ENCODE measurements at regions not wholly inside any gene's neighbourhood (a gene's known extent, or its start where the extent isn't known, plus 50 kb on each side); places are given as distances from the start of the nearest gene placed in this dataset.

DNA sequence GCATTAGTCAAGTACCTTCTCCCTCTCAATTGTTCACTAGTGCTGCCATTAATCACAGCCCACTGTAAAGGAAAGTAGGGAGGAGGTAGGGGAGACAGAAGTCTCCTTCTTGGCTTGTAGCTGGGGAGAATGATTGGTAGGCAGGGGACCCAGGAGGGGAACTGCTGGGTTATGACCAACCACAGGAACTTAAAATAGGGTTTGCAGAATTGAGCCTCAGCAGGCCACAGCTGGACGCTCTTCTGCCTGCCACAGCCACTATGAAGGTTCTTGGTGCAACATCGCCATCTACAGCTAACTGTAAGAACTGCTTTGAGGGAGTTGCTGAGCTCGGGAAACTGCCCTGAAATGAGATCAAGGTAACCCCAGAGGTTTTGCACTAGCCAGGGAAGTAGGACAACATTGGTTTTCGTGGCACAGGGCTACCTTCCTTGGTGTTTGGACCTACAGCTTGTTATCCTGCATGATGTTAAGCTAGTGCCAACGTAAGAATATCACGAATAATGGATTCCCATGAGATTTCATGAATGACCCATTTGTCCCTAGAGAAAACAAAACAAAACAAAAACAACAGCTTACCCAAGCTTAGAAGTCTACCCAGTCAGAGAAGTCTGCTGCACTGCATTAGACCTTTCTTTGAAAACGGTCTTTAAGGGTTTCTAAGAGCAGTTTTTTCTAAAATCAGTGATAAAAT lies 787.1 kb upstream of the API5 start:
- H3K27ac ChIP-seq (ENCODE audit: low read depth in 1 of 2, low read length in 2 of 2) = no peak overlapping the region
- no peak overlapping the region for H2AFZ ChIP-seq (ENCODE audit: insufficient read depth, low read depth, low read length, poor library complexity, severe bottlenecking)
- H3K27me3 ChIP-seq (ENCODE audit: control insufficient read depth in 2 of 2, insufficient read depth in 2 of 2, low read length in 2 of 2) = no peaks in the 10 kb centered on the region
- TF ChIP-seq, protein P1, sequence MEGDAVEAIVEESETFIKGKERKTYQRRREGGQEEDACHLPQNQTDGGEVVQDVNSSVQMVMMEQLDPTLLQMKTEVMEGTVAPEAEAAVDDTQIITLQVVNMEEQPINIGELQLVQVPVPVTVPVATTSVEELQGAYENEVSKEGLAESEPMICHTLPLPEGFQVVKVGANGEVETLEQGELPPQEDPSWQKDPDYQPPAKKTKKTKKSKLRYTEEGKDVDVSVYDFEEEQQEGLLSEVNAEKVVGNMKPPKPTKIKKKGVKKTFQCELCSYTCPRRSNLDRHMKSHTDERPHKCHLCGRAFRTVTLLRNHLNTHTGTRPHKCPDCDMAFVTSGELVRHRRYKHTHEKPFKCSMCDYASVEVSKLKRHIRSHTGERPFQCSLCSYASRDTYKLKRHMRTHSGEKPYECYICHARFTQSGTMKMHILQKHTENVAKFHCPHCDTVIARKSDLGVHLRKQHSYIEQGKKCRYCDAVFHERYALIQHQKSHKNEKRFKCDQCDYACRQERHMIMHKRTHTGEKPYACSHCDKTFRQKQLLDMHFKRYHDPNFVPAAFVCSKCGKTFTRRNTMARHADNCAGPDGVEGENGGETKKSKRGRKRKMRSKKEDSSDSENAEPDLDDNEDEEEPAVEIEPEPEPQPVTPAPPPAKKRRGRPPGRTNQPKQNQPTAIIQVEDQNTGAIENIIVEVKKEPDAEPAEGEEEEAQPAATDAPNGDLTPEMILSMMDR (IDR thresholded peaks at IDR 0.05) = peak; percentile 55
- H3K4me3 Mint-ChIP-seq = no peak overlapping the region
- no peaks in the 10 kb centered on the region for H4K20me1 ChIP-seq (ENCODE audit: insufficient read depth, low read length)
- H3K27ac Mint-ChIP-seq = no peak overlapping the region
- no peaks in the 10 kb centered on the region for H3K4me1 Mint-ChIP-seq
- 10% methylated on average over 5 of the region's 7 CpGs for WGBS (ENCODE audit: insufficient coverage)
- H3K9ac ChIP-seq (ENCODE audit: insufficient read depth, low read length, poor library complexity, severe bottlenecking) = no peak overlapping the region
- intact Hi-C loops (cut with micrococcal nuclease) = no loop called here
- H3K9me3 Mint-ChIP-seq = peaks cover 0 to 2% (median 0%) of the 10 kb centered on the region in 7 donors
- no peak overlapping the region for H3K4me2 ChIP-seq (replicated peaks; ENCODE audit: extremely low read depth, low read length, poor library complexity, severe bottlenecking)
- no peaks in the 10 kb centered on the region for H3K36me3 Mint-ChIP-seq
- H3K4me1 ChIP-seq (ENCODE audit: control insufficient read depth in 1 of 2, insufficient read depth in 2 of 2, low read length in 2 of 2) = no peaks in the 10 kb centered on the region
- H3K27me3 Mint-ChIP-seq (ENCODE audit: low read depth in 3 of 3) = peaks cover 0 to 2% (median 2%) of the 10 kb centered on the region in 3 donors
- no peaks in the 10 kb centered on the region for H3K9me3 ChIP-seq (replicated peaks in 1 of 2; ENCODE audit: control insufficient read depth in 1 of 2, insufficient read depth in 1 of 2, low read length in 2 of 2)
- no peak overlapping the region for H3K4me3 ChIP-seq (replicated peaks in 1 of 3; ENCODE audit: low read depth in 2 of 3, low read length in 3 of 3)
- no peaks in the 10 kb centered on the region for H3K79me2 ChIP-seq (ENCODE audit: insufficient read depth, low read length)
- peak in 2 of 3 donors; percentile 6 to 11 for DNase-seq
- no peaks in the 10 kb centered on the region for H3K36me3 ChIP-seq (replicated peaks in 1 of 2; ENCODE audit: control insufficient read depth in 1 of 2, insufficient read depth in 2 of 2, low read length in 2 of 2)

DNA sequence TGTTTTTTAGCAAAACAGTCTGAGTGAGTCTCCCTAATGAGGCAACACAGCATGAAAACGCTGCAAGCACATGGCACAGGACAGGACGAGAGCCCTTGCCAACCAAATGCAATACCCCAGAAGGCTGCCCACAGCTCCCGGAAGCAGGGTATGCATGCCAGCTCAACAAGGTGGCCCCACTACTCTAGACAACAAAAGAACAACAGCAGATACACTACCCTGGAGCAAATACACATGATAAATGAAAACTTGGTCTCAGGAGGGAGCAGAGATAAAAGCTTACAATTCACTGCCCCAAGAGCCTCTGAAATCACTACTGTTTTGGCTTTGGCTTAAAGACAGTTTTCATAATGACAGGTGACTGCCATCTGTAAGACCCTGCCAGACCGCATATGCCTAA lies 785.4 kb upstream of the API5 start:
- intact Hi-C loops (cut with micrococcal nuclease) = no loop called here
- Histone ChIP-seq H3K9me3 (replicated peaks in 1 of 2; ENCODE audit: control insufficient read depth in 1 of 2, insufficient read depth in 1 of 2, low read length in 2 of 2) (no peaks in the 10 kb centered on the region), H2AFZ (ENCODE audit: insufficient read depth, low read depth, low read length, poor library complexity, severe bottlenecking) (no peak overlapping the region), H4K20me1 (ENCODE audit: insufficient read depth, low read length) (no peaks in the 10 kb centered on the region), H3K27me3 (ENCODE audit: control insufficient read depth in 2 of 2, insufficient read depth in 2 of 2, low read length in 2 of 2) (no peaks in the 10 kb centered on the region), H3K4me2 (replicated peaks; ENCODE audit: extremely low read depth, low read length, poor library complexity, severe bottlenecking) (no peak overlapping the region), H3K4me1 (ENCODE audit: control insufficient read depth in 1 of 2, insufficient read depth in 2 of 2, low read length in 2 of 2) (no peaks in the 10 kb centered on the region), H3K4me3 (replicated peaks in 1 of 3; ENCODE audit: low read depth in 2 of 3, low read length in 3 of 3) (no peak overlapping the region), H3K79me2 (ENCODE audit: insufficient read depth, low read length) (no peaks in the 10 kb centered on the region), H3K9ac (ENCODE audit: insufficient read depth, low read length, poor library complexity, severe bottlenecking) (no peak overlapping the region), H3K27ac (ENCODE audit: low read depth in 1 of 2, low read length in 2 of 2) (no peak overlapping the region), H3K36me3 (replicated peaks in 1 of 2; ENCODE audit: control insufficient read depth in 1 of 2, insufficient read depth in 2 of 2, low read length in 2 of 2) (no peaks in the 10 kb centered on the region)
- DNase-seq = no peak
- Mint-ChIP-seq H3K27ac (no peak overlapping the region), H3K36me3 (no peaks in the 10 kb centered on the region), H3K4me3 (no peak overlapping the region), H3K9me3 (no peaks in the 10 kb centered on the region), H3K4me1 (no peaks in the 10 kb centered on the region), H3K27me3 (ENCODE audit: low read depth in 3 of 3) (peaks cover 0 to 4% (median 2%) of the 10 kb centered on the region in 3 donors)
- WGBS (ENCODE audit: insufficient coverage) = 85% methylated on average over 4 of the region's 4 CpGs
- TF ChIP-seq, protein P1 (IDR thresholded peaks at IDR 0.05) = no peak
